PC-9 (cell line): ENCODE measurements at regions not wholly inside any gene's neighbourhood (a gene's known extent, or its start where the extent isn't known, plus 50 kb on each side); places are given as distances from the start of the nearest gene placed in this dataset.

Source experiments
- BruUV-seq: library from RNA; stranded (reverse); fragments of 400-500 nt; replicated peaks from 2 replicates; lab custom pipeline; 2021; lab: Mats Ljungman, UMichigan
- CTCF ChIA-PET: fragments of 300-600 bp; sonication (Branson Sonifier 250); formaldehyde crosslinking; loops from one replicate; lab custom pipeline; 2022; ENCODE audit warnings: antibody characterized with exemption; lab: Charles Lee
- POLR2A ChIA-PET: fragments of 300-600 bp; sonication (Branson Sonifier 250); formaldehyde crosslinking; loops from one replicate; lab custom pipeline; 2022; ENCODE audit warnings: antibody characterized with exemption; ENCODE audit not compliant: unreplicated experiment; lab: Charles Lee
- DNase-seq, 2 experiments: peaks; one replicate each; pipeline versions ENCODE4 v3.0.0 to v3.0.0-alpha.2; 2015 to 2022; ENCODE audit warnings: mixed read lengths in 1 of 2
- H2AFZ ChIP-seq: fragments of 200-600 bp; sonication (generic); 2 replicates; pipeline ENCODE4 v1.8.1; 2017; ENCODE audit warnings: antibody characterized with exemption
- H3F3A ChIP-seq: fragments of 200-600 bp; sonication (generic); 2 replicates; pipeline ENCODE4 v1.8.1; 2017; ENCODE audit warnings: antibody characterized with exemption, mild to moderate bottlenecking, low read depth; ENCODE audit not compliant: insufficient read depth
- H3K27ac ChIP-seq: fragments of 200-600 bp; sonication (generic); 2 replicates; pipeline ENCODE4 v1.6.1; 2016; ENCODE audit warnings: mixed run types
- H3K27me3 ChIP-seq: fragments of 200-600 bp; sonication (generic); 2 replicates; pipeline ENCODE4 v1.6.1; 2016; ENCODE audit warnings: low read depth, mixed run types; ENCODE audit not compliant: insufficient read depth
- H3K36me3 ChIP-seq: fragments of 200-600 bp; sonication (generic); 2 replicates; pipeline ENCODE4 v1.6.1; 2016; ENCODE audit warnings: low read depth, mixed run types
- H3K4me1 ChIP-seq: fragments of 200-600 bp; sonication (generic); replicated peaks from 2 replicates; pipeline ENCODE4 v1.6.1; 2016; ENCODE audit warnings: mixed run types; ENCODE audit not compliant: insufficient read depth
- H3K4me2 ChIP-seq: fragments of 200-600 bp; sonication (generic); 2 replicates; pipeline ENCODE4 v1.6.1; 2017; ENCODE audit warnings: mixed run types
- H3K4me3 ChIP-seq: fragments of 200-600 bp; sonication (generic); 2 replicates; pipeline ENCODE4 v1.6.1; 2016; ENCODE audit warnings: mixed run types
- H3K79me2 ChIP-seq: fragments of 200-600 bp; sonication (generic); 2 replicates; pipeline ENCODE4 v1.6.1; 2017; ENCODE audit warnings: low read depth, mixed run types
- H3K9me2 ChIP-seq: fragments of 200-600 bp; sonication (generic); 2 replicates; pipeline ENCODE4 v1.8.1; 2017; ENCODE audit warnings: mild to moderate bottlenecking; ENCODE audit not compliant: insufficient read depth
- H3K9me3 ChIP-seq: fragments of 200-600 bp; sonication (generic); 2 replicates; pipeline ENCODE4 v1.8.1; 2016; ENCODE audit warnings: low read depth; ENCODE audit not compliant: insufficient read depth
- H4K20me1 ChIP-seq: fragments of 200-600 bp; sonication (generic); 2 replicates; pipeline ENCODE4 v1.8.1; 2017; ENCODE audit not compliant: insufficient read depth
- CTCF ChIP-seq: fragments of 200-600 bp; sonication (generic); conservative IDR thresholded peaks from 2 replicates; pipeline ENCODE4 v1.6.1; 2017; ENCODE audit warnings: mixed run types, antibody characterized with exemption, mild to moderate bottlenecking, moderate library complexity
- EZH2 ChIP-seq: fragments of 200-600 bp; sonication (generic); IDR thresholded peaks from 2 replicates; pipeline ENCODE4 v1.8.0; 2017; ENCODE audit warnings: antibody characterized with exemption, low read depth
- intact Hi-C: fragments of 100-400 bp; cut with micrococcal nuclease; formaldehyde crosslinking; loops from one replicate; pipeline ENCODE4 v1.10.0; 2022; ENCODE audit not compliant: unreplicated experiment

- DNase-seq = no peak
- ChIA-PET CTCF (no interaction called here), POLR2A (no interaction called here)
- Histone ChIP-seq H3K4me2 (no peak overlapping the region), H3K27me3 (no peaks in the 10 kb centered on the region), H3K4me3 (no peak overlapping the region), H2AFZ (no peak overlapping the region), H3K9me3 (no peaks in the 10 kb centered on the region), H3K36me3 (0 out of 2 replicates have a peak, but pooled peaks cover 4% of the 10 kb centered on the region), H3K4me1 (no peaks in the 10 kb centered on the region), H3F3A (no peaks in the 10 kb centered on the region), H3K27ac (no peak overlapping the region), H3K9me2 (no peaks in the 10 kb centered on the region), H4K20me1 (no peaks in the 10 kb centered on the region), H3K79me2 (no peaks in the 10 kb centered on the region)
- intact Hi-C loops = no loop called here
- TF ChIP-seq EZH2 = no peak
- TF ChIP-seq CTCF = no peak
- BruUV-seq = no TSS peak
Observed at GRCh38 chr7:112889834-112890438, 99.7 kb upstream of the TMEM168 start.

DNA sequence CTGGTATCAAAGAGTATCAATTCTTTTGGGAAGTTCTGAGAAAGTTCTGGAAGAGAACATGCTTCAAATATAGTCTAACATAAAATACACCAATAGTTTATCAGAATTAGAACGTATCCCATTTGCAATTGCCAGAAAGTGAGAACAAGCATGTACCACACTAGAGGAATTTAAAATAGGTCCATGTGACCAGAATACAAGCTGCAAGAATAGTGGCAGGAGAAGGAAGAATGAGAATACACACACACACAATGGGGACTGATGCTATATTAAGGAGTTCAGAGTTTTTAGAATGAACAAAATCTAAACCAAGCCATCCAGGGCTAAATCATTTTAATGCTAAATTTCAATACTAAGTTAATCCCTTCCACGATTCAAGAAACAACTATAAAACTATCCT, 99.1 kb upstream of the TMEM168 start:
- Histone ChIP-seq H3F3A (no peaks in the 10 kb centered on the region), H3K27ac (no peak overlapping the region), H3K9me2 (no peaks in the 10 kb centered on the region), H3K4me2 (no peak overlapping the region), H3K36me3 (0 out of 2 replicates have a peak, but pooled peaks cover 4% of the 10 kb centered on the region), H3K4me1 (no peaks in the 10 kb centered on the region), H3K9me3 (no peaks in the 10 kb centered on the region), H2AFZ (no peak overlapping the region), H4K20me1 (no peaks in the 10 kb centered on the region), H3K4me3 (no peak overlapping the region), H3K79me2 (no peaks in the 10 kb centered on the region), H3K27me3 (no peaks in the 10 kb centered on the region)
- no peak for DNase-seq
- BruUV-seq = no TSS peak
- ChIA-PET CTCF (no interaction called here), POLR2A (no interaction called here)
- intact Hi-C loops = no loop called here
- TF ChIP-seq EZH2 = no peak
- no peak for TF ChIP-seq CTCF

GRCh38 chr7:112888781-112889180, 98.6 kb upstream of the TMEM168 start:
- TF ChIP-seq EZH2 (no peak), CTCF (no peak)
- Histone ChIP-seq H3K4me3 (no peak overlapping the region), H3K27me3 (no peaks in the 10 kb centered on the region), H3K9me2 (no peaks in the 10 kb centered on the region), H3K27ac (no peak overlapping the region), H3K79me2 (no peaks in the 10 kb centered on the region), H2AFZ (no peak overlapping the region), H3F3A (no peaks in the 10 kb centered on the region), H4K20me1 (no peaks in the 10 kb centered on the region), H3K36me3 (0 out of 2 replicates have a peak, but pooled peaks cover 4% of the 10 kb centered on the region), H3K9me3 (no peaks in the 10 kb centered on the region), H3K4me1 (no peaks in the 10 kb centered on the region), H3K4me2 (no peak overlapping the region)
- ChIA-PET POLR2A (no interaction called here), CTCF (no interaction called here)
- no TSS peak for BruUV-seq
- intact Hi-C loops = no loop called here
- DNase-seq = no peak
